Prostate gland (tissue), 2 donors: ENCODE measurements at regions not wholly inside any gene's neighbourhood (a gene's known extent, or its start where the extent isn't known, plus 50 kb on each side); places are given as distances from the start of the nearest gene placed in this dataset.

Experiments used
- CTCF ChIP-seq, 4 experiments: fragments of 200-600 bp in 2 of 4; fragments of 450-650 bp in 2 of 4; sonication (generic) in 2 of 4; IDR thresholded peaks; 1 replicate in 3 of 4; 2 replicates in 1 of 4; pipeline ENCODE4 v1.5.1; 2016 to 2019; ENCODE audit warnings: antibody characterized with exemption in 4 of 4, mild to moderate bottlenecking in 2 of 4, moderate library complexity in 2 of 4
- POLR2A ChIP-seq: fragments of 450-650 bp; IDR thresholded peaks from one replicate; pipeline ENCODE4 v1.6.1; 2016; ENCODE audit warnings: antibody characterized with exemption, mild to moderate bottlenecking
- POLR2AphosphoS5 ChIP-seq: sonication (generic); formaldehyde crosslinking; IDR thresholded peaks from one replicate; pipeline ENCODE4 v1.6.1; 2017; ENCODE audit warnings: antibody characterized with exemption

GRCh38 chr6:55667341-55667740, 88.3 kb upstream of the HMGCLL1 start:
- TF ChIP-seq POLR2AphosphoS5 (no peak), POLR2A (no peak), CTCF (IDR thresholded peaks at IDR 0.05) (no peak)
